RKO (cell line): ENCODE measurements at regions not wholly inside any gene's neighbourhood (a gene's known extent, or its start where the extent isn't known, plus 50 kb on each side); places are given as distances from the start of the nearest gene placed in this dataset.

Source experiments
- DNase-seq: peaks from one replicate; pipeline ENCODE4 v3.0.0-alpha.2; 2016; ENCODE audit warnings: low spot score

DNA sequence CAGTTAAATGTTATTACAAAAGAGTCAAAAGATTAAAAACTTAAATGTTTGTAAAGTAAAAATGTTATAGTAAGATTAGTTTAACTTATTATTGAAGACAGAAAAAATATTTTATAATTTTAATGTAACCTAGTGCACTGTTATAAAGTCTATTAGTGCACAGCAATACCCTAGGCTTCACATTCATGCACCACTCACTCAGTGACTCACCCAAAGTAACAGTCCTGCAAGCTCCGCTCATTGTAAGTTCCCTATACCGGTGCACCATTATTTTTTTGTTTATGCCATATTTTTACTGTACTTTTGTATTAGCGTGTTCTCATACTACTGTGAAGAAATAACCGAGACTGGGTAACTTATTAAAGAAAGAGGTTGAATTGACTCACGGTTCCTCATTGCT is 759.7 kb upstream of the CDH7 start:
- peak; percentile 18 for DNase-seq

DNA sequence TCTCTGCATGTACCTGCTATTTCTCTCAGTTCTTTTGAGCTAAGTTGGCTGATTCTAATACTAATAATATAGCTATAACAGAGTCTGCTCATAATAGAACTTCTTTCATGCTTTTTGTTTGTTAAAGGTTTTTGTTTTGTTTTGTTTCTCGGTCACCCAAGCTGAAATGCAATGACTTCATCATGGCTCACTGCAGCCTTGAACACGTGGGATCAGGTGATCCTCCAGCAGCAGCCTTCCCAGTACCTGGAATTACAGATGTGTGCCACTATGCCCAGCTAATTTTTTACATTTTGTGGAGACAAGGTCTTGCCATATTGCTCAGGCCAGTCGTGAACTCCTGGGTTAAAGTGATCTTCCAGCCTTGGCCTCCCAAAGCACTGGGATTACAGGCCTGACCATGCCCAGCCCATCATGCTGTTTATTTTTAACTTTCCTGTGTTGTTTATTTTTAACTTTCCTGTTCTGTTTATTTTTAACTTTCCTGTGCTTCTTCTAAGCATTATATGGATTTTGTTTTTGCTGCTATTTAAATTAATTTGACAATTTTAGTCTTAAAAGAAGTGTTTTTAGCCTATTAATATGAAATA is 763.8 kb upstream of the CDH7 start:
- no peak for DNase-seq

GRCh38 chr18:64983497-64984238 is 767.1 kb upstream of the CDH7 start:
- no peak for DNase-seq

DNA sequence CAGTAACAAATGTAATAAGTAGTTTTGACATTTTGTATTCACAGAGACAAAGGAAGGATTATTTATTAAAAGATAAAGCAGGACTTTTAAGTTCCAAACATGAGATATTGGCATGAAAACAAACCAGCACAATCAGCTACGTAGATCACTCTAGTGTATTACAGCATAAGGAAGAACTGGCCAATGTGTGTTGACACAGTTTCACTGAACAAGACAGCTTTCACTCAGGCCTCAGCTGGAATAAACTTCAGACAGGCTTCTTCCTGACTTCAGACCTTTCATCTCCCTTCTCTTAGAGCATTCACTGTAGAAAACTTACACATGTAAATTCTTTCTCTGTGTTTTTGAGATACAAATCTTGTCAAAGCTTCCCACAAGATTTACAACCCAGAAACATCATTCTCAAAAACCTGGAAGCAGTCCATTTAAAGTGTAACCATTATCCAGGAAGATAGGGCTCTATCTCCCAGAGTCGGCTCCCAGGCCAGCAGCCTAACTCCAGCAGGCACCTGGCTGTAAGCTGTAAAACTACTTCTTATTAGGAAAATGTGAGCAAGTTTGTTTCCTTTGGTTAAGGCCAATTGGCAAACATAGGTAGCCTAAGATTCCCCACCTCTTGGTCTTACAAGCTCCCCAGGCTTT is 768.3 kb upstream of the CDH7 start:
- DNase-seq = no peak

GRCh38 chr18:64981915-64982314 is 768.9 kb upstream of the CDH7 start:
- no peak for DNase-seq

DNA sequence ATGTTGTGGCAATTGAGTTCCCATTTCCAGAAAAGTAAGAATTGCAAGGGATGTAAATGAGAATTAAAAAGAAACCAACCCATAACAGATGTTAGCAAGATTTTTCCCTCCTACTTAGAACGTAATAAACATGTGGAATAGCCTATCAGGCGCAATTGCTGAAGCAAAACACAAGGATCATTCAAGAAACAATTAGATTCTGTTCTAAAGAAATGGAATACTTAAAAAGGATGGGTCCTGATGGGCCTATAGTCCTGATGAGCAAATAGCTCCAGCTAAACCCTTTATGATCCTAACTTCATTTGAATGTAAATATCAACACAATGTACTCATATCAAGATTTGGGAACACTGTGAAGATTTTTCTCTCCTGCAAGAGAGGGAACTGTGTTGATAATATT is 771.0 kb upstream of the CDH7 start:
- no peak for DNase-seq

DNA sequence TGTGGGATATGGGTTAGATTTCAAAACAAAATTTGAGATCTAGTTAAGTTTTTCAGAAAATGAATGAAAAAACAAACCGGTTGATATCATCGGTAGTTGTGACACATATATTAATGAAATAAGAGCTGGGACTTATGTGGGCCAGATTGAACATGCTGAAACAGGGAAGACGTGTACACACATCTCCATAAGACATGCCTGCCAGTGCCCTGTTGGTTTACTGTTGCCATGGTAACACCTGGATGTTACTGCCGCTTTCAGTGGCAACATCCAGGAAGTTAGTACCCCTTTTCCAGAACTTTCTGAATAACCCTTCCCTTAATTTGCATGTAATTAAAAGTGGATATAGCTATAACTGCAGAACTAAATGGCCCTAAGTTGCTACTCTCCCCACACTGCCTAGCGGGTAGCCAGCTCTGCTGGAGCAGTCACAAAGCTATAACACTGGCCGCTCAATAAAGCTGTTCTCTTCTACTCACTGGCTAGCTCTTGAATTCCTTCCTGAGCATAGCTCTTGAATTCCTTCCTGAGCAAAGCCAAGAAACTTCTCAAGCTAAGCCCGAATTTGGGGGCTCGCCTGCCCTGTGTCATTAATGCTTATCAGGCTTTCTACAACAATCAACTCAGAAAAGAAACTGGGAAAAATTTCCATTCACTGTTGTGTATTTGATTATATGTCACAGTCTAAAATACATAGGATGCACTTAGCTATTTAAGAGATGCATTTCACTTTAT is 776.3 kb upstream of the CDH7 start:
- DNase-seq = no peak

DNA sequence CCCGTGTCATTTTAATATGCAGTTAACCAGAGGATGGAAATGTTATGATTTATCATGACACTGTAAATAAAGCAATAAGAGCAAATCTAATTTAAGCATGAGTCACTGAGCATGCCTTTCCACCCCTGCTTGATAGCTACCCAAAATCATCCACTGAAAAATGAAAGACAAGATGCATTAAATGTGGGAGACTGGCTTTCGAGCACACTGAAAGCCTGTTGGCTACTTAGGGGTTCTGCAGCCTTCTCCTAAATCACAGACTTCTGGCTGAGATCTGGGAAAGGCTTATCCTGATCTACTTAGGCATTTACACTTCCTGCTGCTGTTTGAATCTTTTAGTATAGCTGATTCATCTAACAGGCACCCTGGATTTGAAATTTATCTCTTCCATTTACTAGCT is 778.3 kb upstream of the CDH7 start:
- DNase-seq = no peak

DNA sequence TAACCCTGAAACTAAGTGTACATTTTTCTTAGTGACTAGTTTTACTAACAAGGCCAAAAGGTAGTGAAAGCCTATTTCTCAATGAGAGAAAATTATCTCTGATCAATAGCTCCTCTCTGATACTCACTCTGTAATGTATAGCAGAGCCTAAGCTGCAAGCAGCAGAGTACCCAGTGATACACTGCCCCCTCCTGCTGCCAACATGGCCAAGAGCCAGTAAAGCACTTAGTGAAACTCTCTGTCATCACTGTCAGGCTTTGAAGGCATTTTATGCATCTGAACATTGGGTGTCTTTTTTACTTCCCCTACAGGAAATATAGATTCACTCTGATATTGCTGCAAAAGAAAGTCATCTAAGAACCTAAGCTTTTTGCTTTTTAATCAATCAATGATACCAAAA is 784.1 kb upstream of the CDH7 start:
- DNase-seq = no peak

- no peak for DNase-seq
Observed at GRCh38 chr18:64956465-64956864, 794.3 kb upstream of the CDH7 start.

DNA sequence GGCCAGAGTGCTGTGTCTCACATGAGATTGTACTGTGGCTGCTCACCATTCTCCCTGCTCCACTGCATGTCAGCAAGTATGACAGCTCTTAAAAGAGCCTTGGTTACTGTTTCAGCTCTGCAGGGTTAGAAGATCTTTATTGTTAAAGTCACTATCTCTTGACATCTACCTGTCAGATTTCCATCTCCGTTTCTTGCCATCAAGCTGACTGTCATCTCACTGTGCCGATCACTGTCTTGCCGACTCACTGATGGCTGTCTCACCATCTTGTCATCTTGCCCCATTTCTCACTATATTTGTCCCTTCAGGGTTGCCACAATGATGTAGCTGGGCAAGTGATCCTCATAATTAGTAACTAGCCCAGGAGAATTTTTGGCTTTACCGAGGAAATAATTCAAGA is 800.9 kb upstream of the CDH7 start:
- DNase-seq = no peak

GRCh38 chr18:64936671-64937070 is 787.8 kb upstream of the LINC00305 start:
- DNase-seq = no peak

GRCh38 chr18:64929036-64929435 is 780.1 kb upstream of the LINC00305 start:
- DNase-seq = peak; percentile 38

GRCh38 chr18:64919971-64920570 is 771.2 kb upstream of the LINC00305 start:
- DNase-seq = no peak

- no peak for DNase-seq
Observed at GRCh38 chr18:64918851-64919250, 770.0 kb upstream of the LINC00305 start.

DNA sequence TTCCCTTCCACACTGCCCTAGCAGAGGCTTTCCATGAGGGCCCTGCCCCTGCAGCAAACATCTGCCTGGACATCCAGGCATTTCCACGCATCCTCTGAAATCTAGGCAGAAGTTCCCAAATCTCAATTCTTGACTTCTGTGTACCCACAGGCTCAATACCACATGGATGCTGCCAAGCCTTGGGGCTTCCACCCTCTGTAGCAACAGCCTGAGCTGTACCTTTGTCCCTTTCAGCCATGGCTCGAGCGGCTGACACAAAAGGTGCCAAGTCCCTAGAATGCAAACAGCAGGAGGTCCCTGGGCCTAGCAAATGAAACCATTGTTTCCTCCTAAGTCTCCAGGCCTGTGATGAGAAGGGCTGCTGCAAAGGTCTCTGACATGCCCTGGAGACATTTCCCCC is 744.5 kb upstream of the LINC00305 start:
- DNase-seq = no peak

DNA sequence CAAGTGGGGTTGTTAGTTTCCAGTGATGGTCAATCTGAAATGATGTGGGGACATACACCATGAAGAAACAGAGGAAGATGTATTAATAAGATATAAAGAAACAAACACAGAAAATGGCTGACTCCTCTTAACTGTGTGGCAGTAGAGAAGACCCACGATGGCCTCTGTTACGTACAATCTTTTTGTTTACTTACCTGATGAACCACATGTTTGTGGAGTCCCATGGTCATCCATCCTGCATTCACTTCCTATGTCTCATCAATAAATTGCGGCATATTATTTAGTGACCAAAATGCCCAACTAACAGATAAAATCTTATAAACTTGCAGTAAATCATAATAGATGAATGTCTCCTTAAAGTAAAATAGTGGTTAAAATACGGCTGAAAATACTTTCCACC is 740.1 kb upstream of the LINC00305 start:
- DNase-seq = no peak

- DNase-seq = peak; percentile 0
Observed at GRCh38 chr18:64886995-64887394, 738.1 kb upstream of the LINC00305 start.

DNA sequence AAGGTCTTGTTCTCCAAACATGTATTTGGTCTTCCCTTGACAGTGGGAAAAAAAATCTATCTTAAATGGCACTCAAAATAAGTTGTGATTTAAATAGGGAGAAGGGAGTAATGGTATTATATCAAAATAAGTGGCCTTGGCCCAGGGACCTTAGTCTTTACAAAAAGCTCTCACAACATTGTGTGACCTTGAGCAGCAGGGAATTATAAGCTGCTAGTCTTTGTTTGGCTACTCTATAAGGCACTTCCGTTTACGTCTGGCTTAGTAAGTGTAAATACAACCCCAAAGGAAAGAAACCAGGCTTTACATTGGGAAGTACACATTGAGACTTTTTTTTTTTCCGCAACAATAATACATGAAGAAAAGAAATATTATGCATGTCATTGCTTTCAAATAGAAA is 734.0 kb upstream of the LINC00305 start:
- DNase-seq = no peak

DNA sequence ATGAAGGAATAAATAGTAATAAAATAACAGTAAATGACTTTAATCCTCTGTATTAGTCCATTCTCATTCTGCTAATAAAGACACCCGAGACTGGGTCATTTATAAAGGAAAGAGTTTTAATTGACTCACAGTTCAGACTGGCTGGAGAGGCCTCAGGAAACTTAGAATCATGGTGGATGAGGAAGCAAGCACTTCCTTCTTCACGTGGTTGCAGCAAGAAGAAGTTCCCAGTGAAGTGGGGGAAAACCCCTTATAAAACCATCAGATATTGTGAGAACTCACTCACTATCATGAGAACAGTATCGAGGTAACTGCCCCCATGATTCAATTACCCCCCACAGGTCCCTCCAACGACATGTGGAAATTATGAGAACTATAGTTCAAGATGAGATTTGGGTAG is 727.9 kb upstream of the LINC00305 start:
- no peak for DNase-seq

- no peak for DNase-seq
Observed at GRCh38 chr18:64872710-64873458, 724.0 kb upstream of the LINC00305 start.

- DNase-seq = no peak
Observed at GRCh38 chr18:64854112-64854511, 705.2 kb upstream of the LINC00305 start.
